Spleen (tissue), 11 donors: ENCODE measurements at regions not wholly inside any gene's neighbourhood (a gene's known extent, or its start where the extent isn't known, plus 50 kb on each side); places are given as distances from the start of the nearest gene placed in this dataset.

Source experiments
- DNase-seq: peaks from one replicate; pipeline ENCODE4 v3.0.0-alpha.2; 2020
- H3K27ac ChIP-seq, 8 donors: fragments of 200-600 bp; sonication (generic) in 7 of 8; 1 replicate in 4 of 8; 2 replicates in 4 of 8; pipeline versions ENCODE4 v1.5.0 to v1.8.0; 2016 to 2021; ENCODE audit warnings: inconsistent platforms in 4 of 8, mild to moderate bottlenecking in 4 of 8, moderate library complexity in 1 of 8
- H3K27me3 ChIP-seq, 7 donors: fragments of 200-600 bp; sonication (generic) in 6 of 7; replicated peaks in 1 of 7; 1 replicate in 4 of 7; 2 replicates in 3 of 7; pipeline versions ENCODE4 v1.5.0 to v1.8.0; 2016 to 2021; ENCODE audit warnings: inconsistent platforms in 3 of 7, mild to moderate bottlenecking in 1 of 7
- H3K36me3 ChIP-seq, 6 donors: fragments of 200-600 bp; sonication (generic) in 5 of 6; 1 replicate in 4 of 6; 2 replicates in 2 of 6; pipeline versions ENCODE4 v1.5.0 to v1.8.0; 2016 to 2021; ENCODE audit warnings: inconsistent platforms in 2 of 6
- H3K4me1 ChIP-seq, 6 donors: fragments of 200-600 bp; sonication (generic) in 5 of 6; 1 replicate in 3 of 6; 2 replicates in 3 of 6; pipeline versions ENCODE4 v1.5.0 to v1.8.0; 2016 to 2021; ENCODE audit warnings: inconsistent platforms in 3 of 6
- H3K4me3 ChIP-seq, 8 donors: fragments of 200-600 bp; sonication (generic) in 7 of 8; 1 replicate in 4 of 8; 2 replicates in 4 of 8; pipeline versions ENCODE4 v1.5.0 to v1.8.0; 2016 to 2021; ENCODE audit warnings: inconsistent platforms in 4 of 8, mild to moderate bottlenecking in 4 of 8, moderate library complexity in 2 of 8
- H3K9me3 ChIP-seq, 8 donors: fragments of 200-600 bp; sonication (generic) in 7 of 8; 1 replicate in 4 of 8; 2 replicates in 4 of 8; pipeline versions ENCODE4 v1.5.0 to v1.8.0; 2016 to 2021; ENCODE audit warnings: inconsistent platforms in 4 of 8
- CTCF ChIP-seq, 11 experiments: fragments of 200-600 bp in 7 of 11; fragments of 450-650 bp in 4 of 11; sonication (generic) in 4 of 11; IDR thresholded peaks in 8 of 11; conservative IDR thresholded peaks in 3 of 11; 1 replicate in 7 of 11; 2 replicates in 4 of 11; pipeline versions ENCODE4 v1.4.0 to v1.8.0; 2016 to 2021; ENCODE audit warnings: antibody characterized with exemption in 11 of 11, inconsistent platforms in 4 of 11, mild to moderate bottlenecking in 1 of 11
- POLR2A ChIP-seq, 3 donors: fragments of 450-650 bp; IDR thresholded peaks; one replicate each; pipeline ENCODE4 v1.5.1; 2017; ENCODE audit warnings: antibody characterized with exemption in 3 of 3, mild to moderate bottlenecking in 1 of 3
- POLR2AphosphoS5 ChIP-seq, 3 donors: sonication (generic); formaldehyde crosslinking; IDR thresholded peaks; one replicate each; pipeline ENCODE4 v1.5.1; 2017; ENCODE audit warnings: antibody characterized with exemption in 3 of 3
- WGBS, 5 donors: extraction: QIAGEN DNeasy Blood & Tissue Kit in 3 of 5; methylation state at CpG; one replicate each; pipeline versions ENCODE4 v1.1.5 to v1.1.7; 2013 to 2018; 5-methylcytosine and 5-hydroxymethylcytosine counted together
- intact Hi-C: fragments of 100-400 bp; cut with DNase I; formaldehyde crosslinking; loops from one replicate; pipeline ENCODE4 v1.15.0; 2023; ENCODE audit warnings: low total_unique reads
- donor health status: healthy with polysubstance abuse.
- donor health status: DM: no; HTN: no; CAD: no; lungs with moderate emphysema.
- donor health status: DM: no; HTN: no; CAD: no.
- donor health status: Bipolar disorder and iron deficiency.
- donor health status: healthy.
- donor health status: DM: no; HTN: no; CAD: no.
- donor health status: DM: yes; HTN: yes; CAD: no.

GRCh38 chr2:145741636-145742035, 1221.7 kb upstream of the ZEB2 start:
- TF ChIP-seq POLR2AphosphoS5 (IDR thresholded peaks at IDR 0.05): no peak
- no peak for TF ChIP-seq CTCF (IDR thresholded peaks at IDR 0.05 in 8 of 11, conservative IDR thresholded peaks at IDR 0.05 in 3 of 11)
- no peak for TF ChIP-seq POLR2A (IDR thresholded peaks at IDR 0.05)
- intact Hi-C loops: no loop called here
- H3K4me3 ChIP-seq: no peak overlapping the region
- WGBS, 5 donors: 68 to 91% (median 77%) methylated on average over 1 of the region's 1 CpG
- no peak for DNase-seq
- H3K27ac ChIP-seq: peak overlapping the region in 1 of 8 donors; percentile 1
- peaks cover 0 to 37% (median 12%) of the 10 kb centered on the region in 6 donors for H3K4me1 ChIP-seq
- H3K36me3 ChIP-seq: no peaks in the 10 kb centered on the region
- no peaks in the 10 kb centered on the region for H3K27me3 ChIP-seq
- no peaks in the 10 kb centered on the region for H3K9me3 ChIP-seq

GRCh38 chr2:145741181-145741580, 1221.3 kb upstream of the ZEB2 start:
- WGBS, 5 donors: 62 to 78% (median 72%) methylated on average over 2 of the region's 2 CpGs
- peaks cover 0 to 37% (median 12%) of the 10 kb centered on the region in 6 donors for H3K4me1 ChIP-seq
- H3K27me3 ChIP-seq: no peaks in the 10 kb centered on the region
- intact Hi-C loops: no loop called here
- H3K27ac ChIP-seq: peak overlapping the region in 1 of 8 donors; percentile 1
- no peaks in the 10 kb centered on the region for H3K9me3 ChIP-seq
- no peaks in the 10 kb centered on the region for H3K36me3 ChIP-seq
- no peak overlapping the region for H3K4me3 ChIP-seq
- TF ChIP-seq POLR2AphosphoS5 (IDR thresholded peaks at IDR 0.05) (no peak), POLR2A (IDR thresholded peaks at IDR 0.05) (no peak), CTCF (IDR thresholded peaks at IDR 0.05 in 8 of 11, conservative IDR thresholded peaks at IDR 0.05 in 3 of 11) (no peak)
- DNase-seq: no peak

GRCh38 chr2:145740302-145740701, 1220.4 kb upstream of the ZEB2 start:
- H3K36me3 ChIP-seq: no peaks in the 10 kb centered on the region
- no peaks in the 10 kb centered on the region for H3K27me3 ChIP-seq
- TF ChIP-seq CTCF (IDR thresholded peaks at IDR 0.05 in 8 of 11, conservative IDR thresholded peaks at IDR 0.05 in 3 of 11): no peak
- TF ChIP-seq POLR2AphosphoS5 (IDR thresholded peaks at IDR 0.05): no peak
- TF ChIP-seq POLR2A (IDR thresholded peaks at IDR 0.05): no peak
- H3K9me3 ChIP-seq: no peaks in the 10 kb centered on the region
- H3K4me3 ChIP-seq: no peak overlapping the region
- intact Hi-C loops: no loop called here
- no peak overlapping the region for H3K27ac ChIP-seq
- no peak for DNase-seq
- 66 to 73% (median 69%) methylated on average over 3 of the region's 3 CpGs for WGBS, 5 donors
- peaks cover 0 to 37% (median 12%) of the 10 kb centered on the region in 6 donors for H3K4me1 ChIP-seq

- 56 to 88% (median 75%) methylated on average over 1 of the region's 1 CpG for WGBS, 5 donors
- H3K4me1 ChIP-seq: peaks cover 0 to 31% (median 10%) of the 10 kb centered on the region in 6 donors
- no peak for DNase-seq
Measured at GRCh38 chr2:145739681-145740080, 1219.8 kb upstream of the ZEB2 start.

More at GRCh38 chr2:145739681-145740080, 1219.8 kb upstream of the ZEB2 start:
- Histone ChIP-seq H3K27ac (no peak overlapping the region), H3K4me3 (no peak overlapping the region), H3K27me3 (no peaks in the 10 kb centered on the region), H3K36me3 (no peaks in the 10 kb centered on the region), H3K9me3 (no peaks in the 10 kb centered on the region)
- TF ChIP-seq CTCF (IDR thresholded peaks at IDR 0.05 in 8 of 11, conservative IDR thresholded peaks at IDR 0.05 in 3 of 11): no peak
- no peak for TF ChIP-seq POLR2A (IDR thresholded peaks at IDR 0.05)
- TF ChIP-seq POLR2AphosphoS5 (IDR thresholded peaks at IDR 0.05): no peak
- intact Hi-C loops: no loop called here
